HG02610 (cell line): ENCODE measurements at regions not wholly inside any gene's neighbourhood (a gene's known extent, or its start where the extent isn't known, plus 50 kb on each side); places are given as distances from the start of the nearest gene placed in this dataset.

Experiments used
- ATAC-seq: cut with Tn5 transposase; IDR thresholded peaks from one replicate; pipeline ENCODE4 v1.9.1; 2021; ENCODE audit warnings: mild to moderate bottlenecking, moderate library complexity; ENCODE audit not compliant: unreplicated experiment

DNA sequence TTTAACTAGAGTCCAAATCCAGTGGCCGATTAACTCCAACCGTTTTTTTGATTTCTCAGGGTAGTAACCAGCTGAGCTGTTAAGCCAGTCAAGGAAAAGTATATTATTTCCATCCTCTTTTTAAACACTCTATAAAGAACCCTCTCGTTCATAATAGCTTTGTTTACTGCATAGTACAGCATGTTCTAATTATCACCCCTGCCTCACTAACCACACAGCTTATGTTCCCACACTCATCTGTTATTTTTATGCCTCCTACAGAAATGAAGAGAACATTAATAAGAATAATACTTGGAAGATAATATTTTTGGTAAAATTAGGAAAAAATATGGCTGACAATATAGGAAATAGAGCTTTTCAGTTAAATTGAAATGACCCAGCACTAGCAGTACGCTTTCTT lies 2132.8 kb upstream of the CELF4 start:
- no peak for ATAC-seq

- no peak for ATAC-seq
These were observed 2127.8 kb upstream of the CELF4 start for GRCh38 chr18:39693359-39693758.

DNA sequence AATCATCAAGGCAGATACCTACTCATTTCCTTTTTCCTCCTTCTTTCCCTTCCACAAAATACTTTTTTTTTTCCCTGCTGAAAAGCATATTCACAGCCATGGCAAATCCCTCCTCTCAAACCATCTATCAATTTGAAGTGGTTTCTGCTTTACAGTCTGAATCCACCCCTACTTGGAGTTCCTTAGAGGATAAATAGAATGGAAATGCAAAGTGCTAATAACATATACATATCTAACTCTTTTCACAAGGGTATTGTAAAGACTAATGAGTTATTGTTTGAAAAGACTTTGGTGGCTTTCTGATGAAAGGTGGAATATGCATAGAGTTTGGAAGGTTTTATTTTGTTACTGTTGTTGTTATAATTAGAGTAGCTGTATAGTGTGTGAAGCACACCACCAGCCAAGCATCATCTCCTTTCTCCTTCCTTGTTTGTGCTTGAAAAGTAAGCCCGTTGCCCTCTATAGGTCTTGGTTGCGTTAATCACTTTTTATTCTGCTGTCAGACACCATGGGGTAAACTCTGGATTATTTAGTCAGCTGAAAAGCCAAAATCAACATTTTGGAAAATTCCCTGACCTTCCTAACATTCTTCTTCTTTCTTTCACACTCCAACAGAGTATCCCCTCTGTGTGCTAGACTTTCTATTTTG lies 2126.9 kb upstream of the CELF4 start:
- no peak for ATAC-seq

- ATAC-seq, result no peak
These were observed 2119.8 kb upstream of the CELF4 start for GRCh38 chr18:39685303-39685902.

DNA sequence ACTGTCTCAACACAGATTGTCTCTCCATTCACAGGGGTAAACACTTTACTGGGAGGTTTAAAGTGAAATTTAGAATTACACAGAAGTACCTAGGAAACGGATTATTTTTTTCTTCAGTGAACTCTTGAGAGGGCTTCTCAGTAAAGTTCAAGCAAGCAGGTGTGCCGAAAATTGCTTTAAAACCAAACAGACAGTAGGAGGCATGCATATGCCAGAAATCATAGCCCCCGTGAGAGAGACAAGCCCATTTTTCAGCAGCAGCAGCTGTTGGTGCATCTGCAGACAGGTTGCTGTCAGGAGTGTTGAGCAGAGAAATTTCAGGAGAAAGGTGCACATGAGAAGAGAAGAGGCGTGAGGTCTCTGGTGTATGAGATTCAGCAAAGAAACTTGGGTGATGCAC lies 2115.5 kb upstream of the CELF4 start:
- ATAC-seq, result no peak

DNA sequence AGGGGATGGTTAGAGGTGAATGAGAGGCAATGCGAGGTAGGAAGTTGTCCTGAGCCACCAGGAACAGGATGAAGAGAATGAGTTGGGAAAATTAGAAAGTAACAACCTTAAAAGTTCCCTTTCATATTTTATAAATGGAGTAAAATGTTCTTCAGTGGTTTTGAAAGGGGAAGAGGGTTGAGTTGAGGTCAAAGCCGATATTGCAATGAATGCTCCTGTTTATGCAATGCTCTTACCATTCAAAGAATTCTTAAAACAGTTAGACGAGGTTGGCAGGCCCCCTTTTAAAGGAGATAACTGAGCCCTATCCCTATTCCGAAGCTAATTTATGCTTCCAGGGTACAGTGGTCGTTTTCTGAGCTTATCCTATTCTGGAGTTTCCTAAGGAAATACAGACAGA lies 2110.3 kb upstream of the CELF4 start:
- ATAC-seq, result no peak

DNA sequence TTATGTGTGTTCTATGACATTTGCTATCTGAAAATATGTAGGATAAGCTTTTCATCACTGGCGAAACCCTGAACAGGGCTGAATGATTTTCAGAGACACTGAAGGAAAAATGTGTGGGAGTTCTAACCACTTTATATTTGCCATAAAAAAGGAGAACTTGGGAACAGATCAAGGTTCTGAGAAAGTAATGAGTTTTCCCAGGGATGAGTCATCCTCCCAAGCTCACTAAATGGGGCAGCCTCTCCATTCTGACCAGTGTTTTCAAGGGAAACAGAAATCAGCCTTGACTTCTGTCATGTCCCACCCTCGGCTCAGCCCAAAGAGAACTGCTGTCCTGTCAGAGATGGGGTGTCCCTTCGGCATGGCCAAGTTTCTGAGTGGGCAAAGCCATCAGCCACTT lies 2109.8 kb upstream of the CELF4 start:
- no peak for ATAC-seq

- ATAC-seq, result no peak
These were observed 2106.6 kb upstream of the CELF4 start for GRCh38 chr18:39672171-39672570.

- ATAC-seq, result no peak
These were observed 2102.3 kb upstream of the CELF4 start for GRCh38 chr18:39667905-39668304.

DNA sequence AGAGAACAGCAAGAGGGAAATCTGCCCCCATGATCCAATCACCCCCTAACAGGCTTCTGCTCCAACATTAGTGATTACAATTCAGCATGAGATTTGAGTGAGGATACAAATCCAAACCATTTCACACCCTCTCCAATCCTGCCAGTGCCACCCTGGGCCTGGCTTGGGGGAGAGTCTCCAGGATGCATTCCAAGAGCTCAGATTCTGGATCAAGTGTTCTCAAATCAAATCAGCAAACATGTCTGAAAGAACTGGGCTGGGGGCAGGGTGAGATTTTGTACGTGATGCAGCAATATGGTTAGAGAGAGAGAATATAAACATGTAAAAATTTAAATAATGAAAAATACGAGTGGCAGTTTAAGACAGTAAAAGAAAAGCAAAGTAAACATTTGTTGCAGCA lies 2100.9 kb upstream of the CELF4 start:
- ATAC-seq, result no peak

GRCh38 chr18:39661856-39662366 lies 2096.3 kb upstream of the CELF4 start:
- no peak for ATAC-seq

- ATAC-seq, result no peak
These were observed 2094.5 kb upstream of the CELF4 start for GRCh38 chr18:39660141-39660540.

- no peak for ATAC-seq
These were observed 2089.7 kb upstream of the CELF4 start for GRCh38 chr18:39655341-39655740.

DNA sequence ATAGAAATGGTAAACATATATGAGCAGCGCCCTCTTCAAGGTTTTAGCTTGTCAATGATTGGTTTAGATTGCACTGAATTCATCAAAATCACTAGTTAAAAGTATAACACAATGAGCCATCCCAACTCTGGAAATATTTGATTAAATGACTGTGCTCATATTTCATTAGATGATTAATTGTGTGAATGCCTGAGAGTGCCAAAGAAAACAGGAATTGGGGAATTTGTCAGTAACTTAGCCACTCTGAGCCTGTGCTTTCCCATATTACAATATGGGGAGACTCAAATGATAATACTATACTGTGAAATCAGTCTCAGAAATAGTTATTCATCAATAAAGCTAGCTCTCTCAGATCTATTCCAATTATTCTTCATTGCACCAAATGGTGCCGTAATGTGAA lies 2087.6 kb upstream of the CELF4 start:
- ATAC-seq, result no peak

GRCh38 chr18:39648616-39649015 lies 2083.0 kb upstream of the CELF4 start:
- no peak for ATAC-seq

DNA sequence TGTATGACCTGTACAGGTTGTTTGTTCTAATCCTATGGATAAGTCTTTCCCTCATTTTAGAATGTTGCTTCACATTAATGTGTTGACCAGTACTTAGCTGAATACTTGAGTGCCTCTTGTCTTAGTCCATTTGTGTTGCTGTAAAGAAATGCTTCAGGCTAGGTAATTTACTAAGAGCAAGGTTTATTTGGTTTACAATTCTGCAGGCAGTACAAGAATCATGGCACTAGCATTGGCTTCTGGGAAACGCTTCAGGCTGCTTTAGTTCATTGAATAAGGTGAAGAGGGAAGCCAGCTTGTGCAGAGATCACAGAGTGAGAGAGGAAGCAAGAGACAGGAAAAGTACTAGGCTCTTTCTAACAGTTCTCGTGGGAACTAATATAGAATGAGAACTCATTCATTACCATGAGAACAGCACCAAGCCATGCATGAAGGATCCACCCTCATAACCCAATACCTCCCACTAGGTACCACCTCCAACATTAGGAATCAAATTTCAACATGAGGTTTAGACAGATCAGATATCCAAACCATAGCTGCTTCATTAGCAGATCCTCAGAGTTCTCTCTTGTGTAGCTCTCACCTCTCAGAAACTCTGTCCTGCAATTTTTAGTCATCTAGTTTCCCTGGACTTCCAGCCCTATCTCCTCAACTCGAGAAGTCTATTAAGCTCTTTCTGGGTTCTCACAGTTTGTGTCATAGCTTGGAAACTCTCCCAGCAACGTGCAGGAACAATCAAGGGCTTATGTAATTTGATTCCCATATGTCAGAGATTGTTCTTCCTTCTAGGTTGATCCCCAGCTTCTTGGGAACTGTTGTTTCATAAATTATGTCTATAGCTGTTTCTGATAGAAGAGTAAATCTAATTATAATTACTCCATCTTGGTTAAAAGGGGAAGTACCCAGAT lies 2082.3 kb upstream of the CELF4 start:
- ATAC-seq, result no peak

- no peak for ATAC-seq
These were observed 2072.6 kb upstream of the CELF4 start for GRCh38 chr18:39638224-39638623.

GRCh38 chr18:39636931-39637330 lies 2071.3 kb upstream of the CELF4 start:
- ATAC-seq, result no peak

DNA sequence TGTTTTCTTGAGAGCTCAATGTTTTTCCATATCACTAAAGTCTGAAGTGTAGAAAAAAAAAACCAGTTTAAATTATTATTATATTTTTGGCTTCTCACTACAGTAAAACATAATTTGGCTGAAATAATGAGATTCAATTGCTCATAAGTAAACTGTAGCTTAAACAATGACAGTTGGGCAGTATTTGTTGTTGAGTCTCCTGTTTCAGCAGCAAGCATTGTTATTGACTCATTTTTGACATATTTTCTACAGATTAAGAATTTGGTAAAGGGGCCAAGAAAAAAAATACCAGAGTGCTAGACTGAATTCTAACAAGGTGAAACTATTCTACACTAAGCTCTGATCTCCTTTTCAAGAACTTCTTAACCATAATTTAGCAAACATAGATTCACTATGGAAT lies 2070.4 kb upstream of the CELF4 start:
- no peak for ATAC-seq

DNA sequence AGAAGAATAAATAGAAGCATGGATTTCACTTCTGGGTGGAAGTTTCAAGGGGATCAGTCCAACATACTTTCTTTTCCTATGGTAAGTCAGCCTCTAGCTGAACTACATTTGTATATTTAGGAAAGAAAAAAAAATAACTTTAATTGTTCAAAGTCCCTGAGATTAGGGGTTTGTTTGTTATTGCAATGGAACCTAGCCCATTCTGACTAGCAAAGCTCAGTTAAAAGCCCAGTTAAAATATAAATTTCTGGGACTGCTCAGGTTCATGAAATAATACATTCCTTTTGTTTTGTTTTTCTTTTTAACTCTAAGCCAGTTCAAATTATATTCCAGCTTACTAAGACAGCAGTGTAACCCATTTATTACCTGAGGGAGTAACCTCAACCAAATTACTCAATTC lies 2069.6 kb upstream of the CELF4 start:
- ATAC-seq, result no peak

DNA sequence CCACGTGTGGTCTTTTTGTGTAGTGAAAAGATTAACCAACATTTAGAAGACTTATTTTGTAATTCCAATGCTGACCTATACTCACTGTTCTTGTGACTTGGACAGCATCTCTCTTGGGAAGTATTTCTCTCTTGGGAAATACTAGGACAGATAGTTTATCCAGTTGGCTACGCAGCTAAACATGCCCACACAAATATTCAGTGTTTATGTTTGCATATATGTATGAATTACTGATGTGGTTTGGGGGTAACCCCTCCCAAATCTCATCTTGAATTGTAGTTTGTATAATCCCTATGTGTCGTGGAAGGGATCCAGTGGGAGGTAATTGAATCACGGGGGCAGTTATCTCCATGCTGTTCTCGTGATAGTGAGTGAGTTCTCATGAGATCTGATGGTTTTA lies 2062.3 kb upstream of the CELF4 start:
- no peak for ATAC-seq

DNA sequence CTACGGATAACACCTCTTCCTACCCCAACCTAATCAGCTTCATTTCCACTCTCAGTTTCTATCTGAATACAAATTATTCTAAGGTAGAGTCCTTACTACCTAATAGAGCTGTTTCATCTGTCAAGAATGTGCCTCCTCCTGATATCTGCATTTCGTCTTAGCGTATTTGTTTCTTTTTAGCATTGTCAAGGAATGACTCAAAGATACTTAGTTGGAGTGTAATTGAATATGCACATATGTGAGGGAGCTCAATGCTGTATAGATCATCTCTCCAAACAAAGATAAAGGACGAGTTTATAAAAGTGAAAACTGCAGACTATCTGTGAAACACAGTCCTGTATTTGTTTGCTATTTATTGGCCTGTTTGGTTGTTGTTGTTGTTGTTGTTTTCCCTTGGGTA lies 2059.4 kb upstream of the CELF4 start:
- no peak for ATAC-seq
